ENCODE measurements at regions not wholly inside any gene's neighbourhood (a gene's known extent, or its start where the extent isn't known, plus 50 kb on each side); places are given as distances from the start of the nearest gene placed in this dataset.
"Not testable (repeated sequence)": the region's sequence is repeated elsewhere in the genome, so short reads cannot be mapped to it uniquely, and the experiment has no call there.

GRCh38 chr1:117708323-117709248 lies 102.7 kb downstream of the TENT5C start:
- DNase-seq, result no peak

- no peak for DNase-seq
These were observed 103.4 kb downstream of the TENT5C start for GRCh38 chr1:117709249-117709691.

- no peak for DNase-seq
These were observed 104.9 kb downstream of the TENT5C start for GRCh38 chr1:117710710-117711109.

GRCh38 chr1:117712621-117713020 lies 106.8 kb downstream of the TENT5C start:
- DNase-seq, result no peak

GRCh38 chr1:117714546-117714945 lies 108.7 kb downstream of the TENT5C start:
- DNase-seq, result no peak

GRCh38 chr1:117716030-117716429 lies 110.2 kb downstream of the TENT5C start:
- not testable (repeated sequence) for DNase-seq

GRCh38 chr1:117717980-117718379 lies 112.1 kb downstream of the TENT5C start:
- DNase-seq, result not testable (repeated sequence)

GRCh38 chr1:117718596-117718995 lies 112.7 kb downstream of the TENT5C start:
- DNase-seq, result not testable (repeated sequence)

- DNase-seq, result no peak
These were observed 113.2 kb downstream of the TENT5C start for GRCh38 chr1:117719004-117719403.

- DNase-seq, result no peak
These were observed 126.4 kb downstream of the TENT5C start for GRCh38 chr1:117732065-117732797.

GRCh38 chr1:117732956-117733355 lies 127.1 kb downstream of the TENT5C start:
- DNase-seq, result no peak

- DNase-seq, result no peak
These were observed 128.6 kb downstream of the TENT5C start for GRCh38 chr1:117734403-117734802.

- peak; percentile 2 for DNase-seq
These were observed 129.5 kb downstream of the TENT5C start for GRCh38 chr1:117735045-117735992.

GRCh38 chr1:117739504-117739903 lies 133.7 kb downstream of the TENT5C start:
- no peak for DNase-seq

- no peak for DNase-seq
These were observed 134.6 kb downstream of the TENT5C start for GRCh38 chr1:117740496-117740895.

- not testable (repeated sequence) for DNase-seq
These were observed 140.7 kb downstream of the TENT5C start for GRCh38 chr1:117746565-117746964.

- DNase-seq, result no peak
These were observed 141.8 kb downstream of the TENT5C start for GRCh38 chr1:117747605-117748004.

GRCh38 chr1:117751321-117751720 lies 145.5 kb downstream of the TENT5C start:
- DNase-seq, result no peak

- DNase-seq, result no peak
These were observed 146.8 kb downstream of the TENT5C start for GRCh38 chr1:117752661-117753060.

- no peak for DNase-seq
These were observed 147.4 kb downstream of the TENT5C start for GRCh38 chr1:117753232-117753631.

- DNase-seq, result no peak
These were observed 147.8 kb downstream of the TENT5C start for GRCh38 chr1:117753652-117754051.

Measured in COR-L47 (cell line).